Activated T-cell treated with anti-CD3 and anti-CD28 coated beads, Interleukin-2, amount 50 U/mL, for 72 hours (primary cell): ENCODE measurements at regions not wholly inside any gene's neighbourhood (a gene's known extent, or its start where the extent isn't known, plus 50 kb on each side); places are given as distances from the start of the nearest gene placed in this dataset.

ENCODE experiments used
- ATAC-seq, 2 donors: fragments of 150-1000 bp; cut with Tn5 transposase; replicated peaks in 1 of 2; 2 replicates each; pipeline ENCODE4 v1.10.0; 2021; ENCODE audit warnings: moderate library complexity in 2 of 2, mild to moderate bottlenecking in 1 of 2
- DNase-seq, 2 donors: peaks; one replicate each; pipeline ENCODE4 v3.0.0; 2021 to 2022; ENCODE audit warnings: mixed read lengths in 1 of 2
- H3K27ac Mint-ChIP-seq: one replicate; pipeline ENCODE4 v1.8.0; 2022; ENCODE audit warnings: mild to moderate bottlenecking, moderate library complexity, mixed read lengths
- H3K27me3 Mint-ChIP-seq: one replicate; pipeline ENCODE4 v1.8.0; 2022; ENCODE audit warnings: low read depth, mixed read lengths
- H3K36me3 Mint-ChIP-seq, 2 donors: one replicate each; pipeline ENCODE4 v1.8.0; 2022; ENCODE audit warnings: mixed read lengths in 2 of 2, mild to moderate bottlenecking in 1 of 2; ENCODE audit not compliant: insufficient read depth in 2 of 2
- H3K4me1 Mint-ChIP-seq: one replicate; pipeline ENCODE4 v1.8.0; 2022; ENCODE audit warnings: low read depth, mixed read lengths
- H3K4me3 Mint-ChIP-seq, 2 donors: one replicate each; pipeline ENCODE4 v1.8.0; 2022; ENCODE audit warnings: mild to moderate bottlenecking in 2 of 2, mixed read lengths in 2 of 2, moderate library complexity in 2 of 2
- H3K9me3 Mint-ChIP-seq, 2 donors: one replicate each; pipeline ENCODE4 v1.8.0; 2022; ENCODE audit warnings: mixed read lengths in 2 of 2

GRCh38 chr11:119480380-119481020, 57.5 kb upstream of the THY1 start:
- Mint-ChIP-seq H3K4me1 (no peaks in the 10 kb centered on the region), H3K4me3 (no peak overlapping the region), H3K27ac (no peak overlapping the region), H3K27me3 (peaks cover 23% of the 10 kb centered on the region), H3K9me3 (no peaks in the 10 kb centered on the region), H3K36me3 (no peaks in the 10 kb centered on the region)
- DNase-seq, result no peak
- ATAC-seq, result no peak

DNA sequence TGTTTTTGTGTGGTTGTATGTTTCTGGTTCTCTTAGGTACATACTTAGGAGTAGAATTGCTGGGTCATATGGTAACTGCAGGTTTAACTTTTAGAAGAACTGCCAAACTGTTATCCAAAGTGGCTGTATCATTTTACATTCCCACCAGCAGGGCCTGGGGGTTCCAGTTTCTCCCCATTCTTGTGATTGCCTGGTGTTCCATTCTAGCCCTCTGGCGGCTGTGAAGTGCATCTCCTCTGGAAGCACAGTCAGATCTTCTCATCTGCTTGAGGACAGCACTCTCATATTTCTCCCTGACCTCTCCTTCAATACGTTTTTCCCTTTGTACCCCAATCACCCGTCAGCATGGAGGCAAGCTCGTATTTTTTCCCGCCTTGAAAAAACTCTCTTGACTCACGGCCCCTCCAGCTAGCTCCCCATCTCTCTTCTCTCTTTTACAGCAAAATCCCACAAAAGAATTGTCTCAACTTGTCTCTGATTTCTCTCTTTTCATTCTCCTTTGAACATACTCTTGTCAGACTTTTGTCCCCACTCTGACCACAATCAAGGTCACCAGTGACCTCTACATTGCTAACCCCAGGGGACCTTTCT, 56.8 kb upstream of the THY1 start:
- ATAC-seq (no peak), DNase-seq (no peak)
- H3K27me3 Mint-ChIP-seq, result peaks cover 23% of the 10 kb centered on the region
- no peaks in the 10 kb centered on the region for H3K36me3 Mint-ChIP-seq
- no peak overlapping the region for H3K4me3 Mint-ChIP-seq
- no peak overlapping the region for H3K27ac Mint-ChIP-seq
- no peaks in the 10 kb centered on the region for H3K9me3 Mint-ChIP-seq
- H3K4me1 Mint-ChIP-seq, result no peaks in the 10 kb centered on the region

DNA sequence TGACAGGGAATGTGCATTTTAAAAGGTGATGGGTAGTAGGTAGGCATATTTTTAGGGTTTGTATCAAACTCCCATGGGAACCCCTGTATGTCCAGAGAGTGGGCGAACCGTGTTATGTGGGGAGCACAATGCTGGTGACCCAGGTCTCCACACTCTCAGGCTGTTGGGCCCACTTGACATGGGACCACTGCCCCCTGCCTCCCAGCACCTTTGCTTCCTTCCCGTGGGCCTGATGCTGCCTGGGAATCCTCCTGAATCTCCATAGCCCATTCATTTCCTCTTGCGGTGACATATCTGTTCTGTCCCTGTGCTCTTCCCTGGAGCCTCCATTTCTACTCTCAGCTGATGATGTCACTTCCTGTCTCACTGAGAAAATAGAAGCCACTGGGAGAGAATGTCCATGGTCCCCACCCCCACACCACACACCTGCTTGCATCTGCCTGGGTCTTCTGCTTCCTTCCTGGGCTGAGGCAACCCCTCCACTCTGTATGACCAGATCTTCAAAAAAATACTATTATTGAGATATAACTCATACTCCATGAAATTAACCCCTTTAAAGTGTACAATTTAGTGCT, 55.8 kb upstream of the THY1 start:
- no peak for DNase-seq
- ATAC-seq, result no peak

GRCh38 chr11:119476666-119477331, 53.8 kb upstream of the THY1 start:
- H3K4me3 Mint-ChIP-seq, result no peak overlapping the region
- no peaks in the 10 kb centered on the region for H3K9me3 Mint-ChIP-seq
- H3K4me1 Mint-ChIP-seq, result no peaks in the 10 kb centered on the region
- no peak for ATAC-seq
- no peak for DNase-seq
- peaks cover 41% of the 10 kb centered on the region for H3K27me3 Mint-ChIP-seq
- H3K36me3 Mint-ChIP-seq, result no peaks in the 10 kb centered on the region
- no peak overlapping the region for H3K27ac Mint-ChIP-seq

More for the DNA sequence above, 55.8 kb upstream of the THY1 start:
- H3K27ac Mint-ChIP-seq, result no peak overlapping the region
- H3K4me3 Mint-ChIP-seq, result no peak overlapping the region
- no peaks in the 10 kb centered on the region for H3K36me3 Mint-ChIP-seq
- peaks cover 23% of the 10 kb centered on the region for H3K27me3 Mint-ChIP-seq
- no peaks in the 10 kb centered on the region for H3K9me3 Mint-ChIP-seq
- no peaks in the 10 kb centered on the region for H3K4me1 Mint-ChIP-seq

DNA sequence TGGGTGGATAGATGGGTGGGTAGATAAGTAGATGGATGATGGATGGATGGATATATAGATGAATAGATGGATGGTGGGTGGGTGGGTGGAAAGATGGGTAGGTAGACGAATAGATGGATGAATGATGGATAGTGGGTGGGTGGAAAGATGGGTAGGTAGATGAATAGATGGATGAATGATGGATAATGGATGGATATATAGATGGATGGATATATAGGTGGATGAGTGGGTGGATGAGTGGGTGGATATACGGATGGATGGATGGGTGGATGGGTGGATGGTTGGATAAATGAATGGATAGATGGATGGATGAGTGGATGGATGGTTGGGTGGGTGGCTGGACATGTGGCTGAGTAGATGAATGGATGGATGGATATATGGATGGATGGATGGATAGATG, 53.1 kb upstream of the THY1 start:
- H3K36me3 Mint-ChIP-seq, result no peaks in the 10 kb centered on the region
- no peaks in the 10 kb centered on the region for H3K9me3 Mint-ChIP-seq
- no peak for DNase-seq
- no peak for ATAC-seq
- no peak overlapping the region for H3K27ac Mint-ChIP-seq
- H3K4me1 Mint-ChIP-seq, result no peaks in the 10 kb centered on the region
- no peak overlapping the region for H3K4me3 Mint-ChIP-seq
- peaks cover 43% of the 10 kb centered on the region for H3K27me3 Mint-ChIP-seq

- Mint-ChIP-seq H3K4me3 (no peak overlapping the region), H3K27me3 (peaks cover 39% of the 10 kb centered on the region), H3K4me1 (no peaks in the 10 kb centered on the region), H3K36me3 (no peaks in the 10 kb centered on the region), H3K9me3 (no peaks in the 10 kb centered on the region), H3K27ac (no peak overlapping the region)
- ATAC-seq (peak; percentile 67), DNase-seq (peak; percentile 54 to 61)
Observed at GRCh38 chr11:119474682-119475596, 52.0 kb upstream of the THY1 start.

- no peak for ATAC-seq
- Mint-ChIP-seq H3K4me1 (no peaks in the 10 kb centered on the region), H3K9me3 (no peaks in the 10 kb centered on the region), H3K36me3 (no peaks in the 10 kb centered on the region), H3K27me3 (peaks cover 41% of the 10 kb centered on the region), H3K27ac (no peak overlapping the region), H3K4me3 (no peak overlapping the region)
- no peak for DNase-seq
Observed at GRCh38 chr11:119473901-119474681, 51.1 kb upstream of the THY1 start.

GRCh38 chr11:119473226-119473625, 50.3 kb upstream of the THY1 start:
- Mint-ChIP-seq H3K36me3 (no peaks in the 10 kb centered on the region), H3K27ac (no peak overlapping the region), H3K27me3 (peaks cover 43% of the 10 kb centered on the region), H3K4me1 (no peaks in the 10 kb centered on the region), H3K9me3 (no peaks in the 10 kb centered on the region), H3K4me3 (no peak overlapping the region)
- DNase-seq (no peak), ATAC-seq (no peak)

- Mint-ChIP-seq H3K27ac (no peak overlapping the region), H3K27me3 (peaks cover 47% of the 10 kb centered on the region), H3K4me1 (no peaks in the 10 kb centered on the region), H3K9me3 (no peaks in the 10 kb centered on the region), H3K4me3 (no peak overlapping the region), H3K36me3 (peaks cover 0 to 3% of the 10 kb centered on the region in 2 donors)
- DNase-seq (no peak), ATAC-seq (no peak)
Observed at GRCh38 chr11:119472856-119473222, 49.9 kb upstream of the THY1 start.
